Uterus (tissue), 3 donors: ENCODE measurements at regions not wholly inside any gene's neighbourhood (a gene's known extent, or its start where the extent isn't known, plus 50 kb on each side); places are given as distances from the start of the nearest gene placed in this dataset.
A peak's percentile ranks its signal among the peaks of the same experiment; 100 is the strongest.

ENCODE experiments used
- DNase-seq, 2 donors: peaks; one replicate each; pipeline ENCODE4 v3.0.0-alpha.2; 2019 to 2020
- H3K27ac ChIP-seq, 2 donors: fragments of 200-600 bp; sonication (generic); 1 replicate in 1 of 2; 2 replicates in 1 of 2; pipeline ENCODE4 v1.5.1; 2016 to 2018
- H3K27me3 ChIP-seq, 2 donors: fragments of 200-600 bp; sonication (generic); one replicate each; pipeline ENCODE4 v1.5.1; 2018 to 2019; ENCODE audit warnings: control low read depth in 1 of 2
- H3K36me3 ChIP-seq, 2 donors: fragments of 200-600 bp; sonication (generic); one replicate each; pipeline ENCODE4 v1.5.1; 2019; ENCODE audit warnings: control low read depth in 1 of 2
- H3K4me1 ChIP-seq, 2 donors: fragments of 200-600 bp; sonication (generic); one replicate each; pipeline ENCODE4 v1.5.1; 2018 to 2019; ENCODE audit warnings: control low read depth in 1 of 2
- H3K4me3 ChIP-seq, 2 donors: fragments of 200-600 bp; sonication (generic); 1 replicate in 1 of 2; 2 replicates in 1 of 2; pipeline ENCODE4 v1.5.1; 2018 to 2019; ENCODE audit warnings: mild to moderate bottlenecking in 1 of 2
- H3K9me3 ChIP-seq, 2 donors: fragments of 200-600 bp; sonication (generic); one replicate each; pipeline ENCODE4 v1.5.1; 2019; ENCODE audit warnings: control low read depth in 1 of 2
- POLR2A ChIP-seq, 2 donors: fragments of 450-650 bp; IDR thresholded peaks; one replicate each; pipeline ENCODE4 v1.6.1; 2016; ENCODE audit warnings: antibody characterized with exemption in 2 of 2, mild to moderate bottlenecking in 1 of 2, moderate library complexity in 1 of 2
- intact Hi-C: fragments of 100-400 bp; cut with DNase I; formaldehyde crosslinking; loops from one replicate; pipeline ENCODE4 v1.15.1; 2023; ENCODE audit warnings: low total_unique reads
- TF ChIP-seq, protein P1 (sequence below), 4 experiments: fragments of 200-600 bp in 2 of 4; fragments of 450-650 bp in 2 of 4; sonication (generic) in 2 of 4; IDR thresholded peaks; one replicate each; pipeline ENCODE4 v1.5.1; 2016 to 2019; ENCODE audit warnings: antibody characterized with exemption in 4 of 4, mild to moderate bottlenecking in 2 of 4, moderate library complexity in 1 of 4
- donor health status: DM: yes; HTN: yes; CAD: no.

DNA sequence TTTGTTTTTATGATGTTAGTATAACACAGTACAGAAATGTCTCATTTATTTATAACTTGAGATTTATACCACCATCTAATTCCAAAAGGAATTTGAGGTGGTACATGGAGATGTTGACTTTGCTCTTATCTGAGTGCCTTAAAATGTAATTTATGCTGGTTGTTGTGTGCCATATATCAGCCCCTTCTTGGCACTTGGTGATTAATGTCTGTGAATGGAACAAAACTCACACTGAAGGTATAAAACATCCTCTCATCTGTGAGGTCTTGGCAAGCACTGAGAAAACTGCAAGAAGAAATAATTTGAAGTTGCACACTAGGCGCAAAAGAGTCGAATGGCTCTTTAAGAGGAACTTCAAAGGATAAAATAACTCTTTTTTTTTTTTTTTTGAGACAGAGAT is 240.4 kb downstream of the B3GLCT start:
- intact Hi-C loops: no loop called here
- H3K4me1 ChIP-seq: peaks cover 4% of the 10 kb centered on the region in 2 donors
- H3K4me3 ChIP-seq: no peak overlapping the region
- H3K27me3 ChIP-seq: no peaks in the 10 kb centered on the region
- peak overlapping the region; percentile 72 to 76 for H3K27ac ChIP-seq
- TF ChIP-seq POLR2A (IDR thresholded peaks at IDR 0.05): no peak
- TF ChIP-seq, protein P1, sequence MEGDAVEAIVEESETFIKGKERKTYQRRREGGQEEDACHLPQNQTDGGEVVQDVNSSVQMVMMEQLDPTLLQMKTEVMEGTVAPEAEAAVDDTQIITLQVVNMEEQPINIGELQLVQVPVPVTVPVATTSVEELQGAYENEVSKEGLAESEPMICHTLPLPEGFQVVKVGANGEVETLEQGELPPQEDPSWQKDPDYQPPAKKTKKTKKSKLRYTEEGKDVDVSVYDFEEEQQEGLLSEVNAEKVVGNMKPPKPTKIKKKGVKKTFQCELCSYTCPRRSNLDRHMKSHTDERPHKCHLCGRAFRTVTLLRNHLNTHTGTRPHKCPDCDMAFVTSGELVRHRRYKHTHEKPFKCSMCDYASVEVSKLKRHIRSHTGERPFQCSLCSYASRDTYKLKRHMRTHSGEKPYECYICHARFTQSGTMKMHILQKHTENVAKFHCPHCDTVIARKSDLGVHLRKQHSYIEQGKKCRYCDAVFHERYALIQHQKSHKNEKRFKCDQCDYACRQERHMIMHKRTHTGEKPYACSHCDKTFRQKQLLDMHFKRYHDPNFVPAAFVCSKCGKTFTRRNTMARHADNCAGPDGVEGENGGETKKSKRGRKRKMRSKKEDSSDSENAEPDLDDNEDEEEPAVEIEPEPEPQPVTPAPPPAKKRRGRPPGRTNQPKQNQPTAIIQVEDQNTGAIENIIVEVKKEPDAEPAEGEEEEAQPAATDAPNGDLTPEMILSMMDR (IDR thresholded peaks at IDR 0.05): no peak
- H3K9me3 ChIP-seq: no peaks in the 10 kb centered on the region
- no peaks in the 10 kb centered on the region for H3K36me3 ChIP-seq
- DNase-seq: peak in 1 of 2 donors; percentile 64

DNA sequence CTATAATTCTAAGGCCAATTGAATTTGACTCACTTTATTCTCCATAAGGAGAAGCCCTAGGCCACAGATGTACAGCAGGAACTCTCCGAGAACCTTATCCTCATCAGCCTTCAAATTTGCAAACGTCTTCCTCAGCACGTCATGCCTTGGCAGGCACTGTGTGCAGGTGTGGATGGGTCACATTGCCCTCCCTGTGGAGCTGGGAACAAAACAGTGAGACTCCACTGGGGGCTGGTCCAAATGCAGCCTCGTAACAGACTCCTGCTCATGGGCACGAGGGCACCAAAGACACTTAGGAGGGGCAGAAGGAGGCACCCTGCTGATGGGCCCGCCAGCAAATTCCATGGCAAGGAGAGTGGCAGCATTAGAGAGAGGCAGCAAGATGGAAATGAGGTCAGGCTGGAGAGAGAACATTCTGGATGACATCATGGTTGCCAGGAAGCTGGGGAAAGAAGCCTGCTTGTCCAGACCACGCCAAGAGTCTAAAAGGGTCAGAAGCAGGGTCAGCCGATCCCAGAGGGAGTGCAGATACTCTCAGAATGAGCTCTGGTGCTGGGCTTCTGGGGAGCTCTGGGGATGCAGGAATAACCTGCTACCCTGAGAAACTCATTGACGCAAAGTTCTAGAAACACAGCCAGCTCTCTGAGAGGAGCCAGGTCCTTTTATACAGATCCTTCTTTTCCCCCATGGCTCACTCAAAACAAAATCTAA is 242.2 kb downstream of the B3GLCT start:
- Histone ChIP-seq H3K4me1 (peaks cover 4% of the 10 kb centered on the region in 2 donors), H3K27ac (peak overlapping the region; percentile 72 to 76), H3K4me3 (no peak overlapping the region), H3K36me3 (no peaks in the 10 kb centered on the region), H3K27me3 (no peaks in the 10 kb centered on the region), H3K9me3 (no peaks in the 10 kb centered on the region)
- intact Hi-C loops: no loop called here
- no peak for TF ChIP-seq POLR2A (IDR thresholded peaks at IDR 0.05)
- TF ChIP-seq, protein P1 (IDR thresholded peaks at IDR 0.05): no peak
- peak; percentile 83 to 85 for DNase-seq

DNA sequence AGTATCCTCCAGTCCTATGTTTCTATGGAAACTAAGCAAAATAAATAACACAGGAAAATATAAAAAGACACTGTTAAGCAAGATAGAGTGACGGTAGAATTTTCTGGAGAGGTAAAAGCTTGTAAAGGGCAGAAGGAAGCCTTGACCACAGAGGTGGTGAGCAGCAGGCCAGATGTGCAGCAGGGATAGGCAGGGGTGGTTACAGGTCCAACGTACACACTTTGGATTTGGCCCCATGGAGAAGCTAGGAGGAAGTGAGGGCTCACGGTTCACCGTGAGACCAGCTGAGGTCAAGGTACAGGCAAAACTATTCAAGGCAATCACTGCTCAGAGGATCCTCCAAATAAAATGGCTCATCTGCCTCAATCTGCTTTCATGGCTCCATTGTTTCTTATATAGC is 242.8 kb downstream of the B3GLCT start:
- peaks cover 4% of the 10 kb centered on the region in 2 donors for H3K4me1 ChIP-seq
- H3K27me3 ChIP-seq: no peaks in the 10 kb centered on the region
- no peak for DNase-seq
- no peak overlapping the region for H3K4me3 ChIP-seq
- H3K27ac ChIP-seq: peak overlapping the region; percentile 72 to 76
- H3K36me3 ChIP-seq: no peaks in the 10 kb centered on the region
- TF ChIP-seq, protein P1 (IDR thresholded peaks at IDR 0.05): no peak
- TF ChIP-seq POLR2A (IDR thresholded peaks at IDR 0.05): no peak
- intact Hi-C loops: no loop called here
- no peaks in the 10 kb centered on the region for H3K9me3 ChIP-seq

DNA sequence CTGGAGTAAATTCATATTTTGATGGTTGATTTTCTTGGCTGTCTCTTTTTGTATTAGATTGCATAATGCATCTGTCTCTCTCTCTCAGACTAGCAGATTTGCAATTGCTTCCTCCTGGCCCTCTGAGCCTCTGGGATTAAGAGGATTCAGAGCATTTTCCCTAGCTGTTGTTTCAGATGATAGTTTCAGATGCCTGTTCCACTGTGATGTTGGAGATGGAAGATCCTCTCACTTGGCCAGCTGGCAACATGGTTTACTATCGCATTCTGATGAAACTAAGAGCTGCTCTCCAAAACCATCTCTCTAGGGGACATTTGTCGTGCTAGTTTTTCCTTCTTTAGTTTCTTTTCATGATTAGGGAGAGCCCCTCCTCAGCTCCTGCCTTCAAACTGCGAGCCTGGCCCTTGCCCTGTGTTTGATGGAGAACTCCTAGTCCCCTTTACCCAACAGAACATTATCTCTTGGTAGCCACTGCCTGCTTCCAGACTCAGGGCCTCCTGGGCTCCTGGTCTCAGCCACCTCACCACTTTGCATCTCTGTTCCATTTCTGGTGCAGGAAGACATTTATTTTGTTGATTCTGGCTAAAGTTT is 244.6 kb downstream of the B3GLCT start:
- H3K9me3 ChIP-seq: no peaks in the 10 kb centered on the region
- DNase-seq: no peak
- H3K4me1 ChIP-seq: peaks cover 0 to 4% of the 10 kb centered on the region in 2 donors
- no peaks in the 10 kb centered on the region for H3K27me3 ChIP-seq
- H3K4me3 ChIP-seq: no peak overlapping the region
- H3K36me3 ChIP-seq: no peaks in the 10 kb centered on the region
- peak overlapping the region in 1 of 2 donors; percentile 72 for H3K27ac ChIP-seq
- intact Hi-C loops: no loop called here
- TF ChIP-seq, protein P1 (IDR thresholded peaks at IDR 0.05): no peak
- TF ChIP-seq POLR2A (IDR thresholded peaks at IDR 0.05): no peak

DNA sequence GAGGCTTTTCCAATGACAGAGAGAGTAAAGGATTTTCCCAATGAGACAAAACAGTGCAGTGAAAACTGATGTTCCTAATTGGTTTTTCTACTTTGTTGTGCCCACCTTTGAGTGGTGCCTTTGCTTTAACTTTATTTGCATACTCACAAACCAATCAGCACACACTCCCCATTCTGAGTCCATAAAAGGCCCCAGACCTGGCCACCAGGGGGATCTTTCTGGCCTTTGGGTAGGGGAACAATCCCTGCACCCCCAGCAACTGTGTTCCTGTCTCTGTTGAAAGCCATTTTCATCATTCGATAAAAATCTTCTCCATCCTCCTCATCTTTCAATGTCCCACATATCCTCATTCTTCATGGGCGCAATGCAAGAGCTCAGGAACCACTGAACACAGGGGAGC is 252.8 kb downstream of the B3GLCT start:
- H3K4me3 ChIP-seq: no peak overlapping the region
- no peaks in the 10 kb centered on the region for H3K4me1 ChIP-seq
- no peaks in the 10 kb centered on the region for H3K27me3 ChIP-seq
- H3K27ac ChIP-seq: no peak overlapping the region
- H3K9me3 ChIP-seq: no peaks in the 10 kb centered on the region
- no peak for DNase-seq
- intact Hi-C loops: no loop called here
- no peaks in the 10 kb centered on the region for H3K36me3 ChIP-seq
- TF ChIP-seq, protein P1 (IDR thresholded peaks at IDR 0.05): no peak
- no peak for TF ChIP-seq POLR2A (IDR thresholded peaks at IDR 0.05)
